HepG2 (cell line): ENCODE measurements at regions not wholly inside any gene's neighbourhood (a gene's known extent, or its start where the extent isn't known, plus 50 kb on each side); places are given as distances from the start of the nearest gene placed in this dataset.

Source experiments
- ZNF326 ChIP-seq: sonication (generic); formaldehyde crosslinking; IDR thresholded peaks from 2 replicates; pipeline ENCODE4 v1.4.0; 2020; ENCODE audit warnings: missing genetic modification reagents, borderline replicate concordance
- ZNF382 ChIP-seq: sonication (generic); formaldehyde crosslinking; IDR thresholded peaks from 2 replicates; pipeline ENCODE4 v1.5.0; 2020; ENCODE audit warnings: missing genetic modification reagents, mild to moderate bottlenecking, borderline replicate concordance
- ZNF709 ChIP-seq: sonication (generic); formaldehyde crosslinking; IDR thresholded peaks from 2 replicates; pipeline ENCODE4 v1.5.0; 2020; ENCODE audit warnings: mild to moderate bottlenecking, missing genetic modification reagents
- ZNF713 ChIP-seq: sonication (generic); formaldehyde crosslinking; IDR thresholded peaks from 2 replicates; pipeline ENCODE4 v1.4.0; 2020; ENCODE audit warnings: mild to moderate bottlenecking, missing genetic modification reagents
- ZNF878 ChIP-seq: sonication (generic); formaldehyde crosslinking; IDR thresholded peaks from 2 replicates; pipeline ENCODE4 v1.8.1; 2023; ENCODE audit warnings: mild to moderate bottlenecking, missing genetic modification reagents, moderate library complexity
- TF ChIP-seq, protein P1 (sequence below), 2 experiments: fragments of 450-650 bp in 1 of 2; sonication (generic) in 1 of 2; formaldehyde crosslinking in 1 of 2; IDR thresholded peaks; 2 replicates each; pipeline versions ENCODE4 v1.6.1 to v1.8.0; 2016 to 2022; ENCODE audit warnings: antibody characterized with exemption in 1 of 2, mild to moderate bottlenecking in 1 of 2, missing genetic modification reagents in 1 of 2
- TF ChIP-seq, protein P2 (sequence below): sonication (generic); formaldehyde crosslinking; IDR thresholded peaks from 2 replicates; pipeline ENCODE4 v1.8.1; 2023; ENCODE audit warnings: mild to moderate bottlenecking, missing genetic modification reagents, borderline replicate concordance

DNA sequence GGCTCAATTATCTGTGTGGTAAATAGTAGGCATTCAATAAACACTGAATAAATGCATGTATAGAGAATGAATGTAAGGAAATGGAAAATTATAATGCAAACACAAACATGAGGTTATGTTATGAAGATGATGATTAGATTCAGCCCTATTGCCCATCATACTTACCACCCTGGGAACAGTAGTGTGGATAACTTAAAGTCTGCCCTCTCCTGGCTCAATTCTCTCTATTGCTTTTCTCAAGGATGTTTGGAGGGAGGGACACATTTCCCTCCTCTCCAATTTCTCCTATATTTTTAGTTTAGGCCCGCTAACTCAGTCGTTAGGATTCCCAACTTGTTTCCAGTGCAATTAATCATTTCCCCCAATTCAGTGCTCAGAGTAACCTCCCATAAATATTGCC lies 101.5 kb upstream of the TNR start (continued):
- TF ChIP-seq, protein P1, sequence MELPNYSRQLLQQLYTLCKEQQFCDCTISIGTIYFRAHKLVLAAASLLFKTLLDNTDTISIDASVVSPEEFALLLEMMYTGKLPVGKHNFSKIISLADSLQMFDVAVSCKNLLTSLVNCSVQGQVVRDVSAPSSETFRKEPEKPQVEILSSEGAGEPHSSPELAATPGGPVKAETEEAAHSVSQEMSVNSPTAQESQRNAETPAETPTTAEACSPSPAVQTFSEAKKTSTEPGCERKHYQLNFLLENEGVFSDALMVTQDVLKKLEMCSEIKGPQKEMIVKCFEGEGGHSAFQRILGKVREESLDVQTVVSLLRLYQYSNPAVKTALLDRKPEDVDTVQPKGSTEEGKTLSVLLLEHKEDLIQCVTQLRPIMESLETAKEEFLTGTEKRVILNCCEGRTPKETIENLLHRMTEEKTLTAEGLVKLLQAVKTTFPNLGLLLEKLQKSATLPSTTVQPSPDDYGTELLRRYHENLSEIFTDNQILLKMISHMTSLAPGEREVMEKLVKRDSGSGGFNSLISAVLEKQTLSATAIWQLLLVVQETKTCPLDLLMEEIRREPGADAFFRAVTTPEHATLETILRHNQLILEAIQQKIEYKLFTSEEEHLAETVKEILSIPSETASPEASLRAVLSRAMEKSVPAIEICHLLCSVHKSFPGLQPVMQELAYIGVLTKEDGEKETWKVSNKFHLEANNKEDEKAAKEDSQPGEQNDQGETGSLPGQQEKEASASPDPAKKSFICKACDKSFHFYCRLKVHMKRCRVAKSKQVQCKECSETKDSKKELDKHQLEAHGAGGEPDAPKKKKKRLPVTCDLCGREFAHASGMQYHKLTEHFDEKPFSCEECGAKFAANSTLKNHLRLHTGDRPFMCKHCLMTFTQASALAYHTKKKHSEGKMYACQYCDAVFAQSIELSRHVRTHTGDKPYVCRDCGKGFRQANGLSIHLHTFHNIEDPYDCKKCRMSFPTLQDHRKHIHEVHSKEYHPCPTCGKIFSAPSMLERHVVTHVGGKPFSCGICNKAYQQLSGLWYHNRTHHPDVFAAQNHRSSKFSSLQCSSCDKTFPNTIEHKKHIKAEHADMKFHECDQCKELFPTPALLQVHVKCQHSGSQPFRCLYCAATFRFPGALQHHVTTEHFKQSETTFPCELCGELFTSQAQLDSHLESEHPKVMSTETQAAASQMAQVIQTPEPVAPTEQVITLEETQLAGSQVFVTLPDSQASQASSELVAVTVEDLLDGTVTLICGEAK (IDR thresholded peaks at IDR 0.05): no peak
- TF ChIP-seq, protein P1 (CRISPR knock-in tag; IDR thresholded peaks at IDR 0.05): no peak
- TF ChIP-seq, protein P2, sequence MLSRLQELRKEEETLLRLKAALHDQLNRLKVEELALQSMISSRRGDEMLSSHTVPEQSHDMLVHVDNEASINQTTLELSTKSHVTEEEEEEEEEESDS (CRISPR knock-in tag): no peak
- TF ChIP-seq ZNF713 (no peak), ZNF326 (CRISPR knock-in tag) (no peak), ZNF709 (CRISPR knock-in tag) (no peak), ZNF382 (CRISPR knock-in tag) (no peak), ZNF878 (no peak)
